Liver (tissue), 3 donors: ENCODE measurements at regions not wholly inside any gene's neighbourhood (a gene's known extent, or its start where the extent isn't known, plus 50 kb on each side); places are given as distances from the start of the nearest gene placed in this dataset.

Source experiments
- ATF3 ChIP-seq: IDR thresholded peaks from 2 replicates; pipeline ENCODE4 v1.6.1; 2016; ENCODE audit warnings: antibody characterized with exemption
- CTCF ChIP-seq: fragments of 150-350 bp; IDR thresholded peaks from 2 replicates; pipeline ENCODE4 v1.5.1; 2017; ENCODE audit warnings: improper control_type of control experiment, low read depth, low read length; ENCODE audit not compliant: missing input control
- HNF4A ChIP-seq, 2 donors: conservative IDR thresholded peaks; 2 replicates each; pipeline ENCODE4 v1.6.1; 2016; ENCODE audit warnings: antibody characterized with exemption in 2 of 2, mild to moderate bottlenecking in 2 of 2
- HNF4G ChIP-seq: IDR thresholded peaks from 2 replicates; pipeline ENCODE4 v1.6.1; 2016; ENCODE audit warnings: antibody characterized with exemption
- JUND ChIP-seq, 2 donors: IDR thresholded peaks; 2 replicates each; pipeline ENCODE4 v1.6.1; 2016; ENCODE audit warnings: antibody characterized with exemption in 2 of 2
- MAX ChIP-seq: IDR thresholded peaks from 2 replicates; pipeline ENCODE4 v1.6.1; 2016; ENCODE audit warnings: antibody characterized with exemption
- RAD21 ChIP-seq, 2 donors: IDR thresholded peaks; 2 replicates each; pipeline ENCODE4 v1.6.1; 2016; ENCODE audit warnings: antibody characterized with exemption in 2 of 2, mild to moderate bottlenecking in 2 of 2
- REST ChIP-seq: IDR thresholded peaks from 2 replicates; pipeline ENCODE4 v1.6.1; 2016; ENCODE audit warnings: antibody characterized with exemption, mild to moderate bottlenecking
- SP1 ChIP-seq: IDR thresholded peaks from 2 replicates; pipeline ENCODE4 v1.6.1; 2018; ENCODE audit warnings: antibody characterized with exemption, mild to moderate bottlenecking
- TAF1 ChIP-seq: conservative IDR thresholded peaks from 2 replicates; pipeline ENCODE4 v1.6.1; 2016; ENCODE audit warnings: antibody characterized with exemption, mild to moderate bottlenecking
- ZBTB33 ChIP-seq: IDR thresholded peaks from 2 replicates; pipeline ENCODE4 v1.6.1; 2016; ENCODE audit warnings: antibody characterized with exemption
- donor health status: healthy.
- donor health status: healthy.

- TF ChIP-seq CTCF, result no peak
- TF ChIP-seq REST, result no peak
- TF ChIP-seq MAX, result no peak
- no peak for TF ChIP-seq TAF1
- TF ChIP-seq RAD21 (IDR thresholded peaks at IDR 0.05), result no peak
- no peak for TF ChIP-seq HNF4G
- TF ChIP-seq ATF3, result no peak
- no peak for TF ChIP-seq JUND (IDR thresholded peaks at IDR 0.05)
- no peak for TF ChIP-seq ZBTB33
- no peak for TF ChIP-seq SP1
- TF ChIP-seq HNF4A (conservative IDR thresholded peaks at IDR 0.05), result no peak
Observed at GRCh38 chr5:62794456-62794855, 215.8 kb downstream of the LRRC70 start.
